Ovary (tissue), 3 donors: ENCODE measurements at regions not wholly inside any gene's neighbourhood (a gene's known extent, or its start where the extent isn't known, plus 50 kb on each side); places are given as distances from the start of the nearest gene placed in this dataset.

Source experiments
- CTCF ChIP-seq, 3 donors: fragments of 450-650 bp in 2 of 3; fragments of 200-600 bp in 1 of 3; IDR thresholded peaks; one replicate each; pipeline versions ENCODE4 v1.5.1 to v1.8.0; 2016 to 2022; ENCODE audit warnings: antibody characterized with exemption in 3 of 3, mild to moderate bottlenecking in 1 of 3
- POLR2A ChIP-seq: fragments of 450-650 bp; IDR thresholded peaks from one replicate; pipeline ENCODE4 v1.6.1; 2017; ENCODE audit warnings: antibody characterized with exemption, mild to moderate bottlenecking, moderate library complexity
- donor health status: DM: no; HTN: no; CAD: no.

DNA sequence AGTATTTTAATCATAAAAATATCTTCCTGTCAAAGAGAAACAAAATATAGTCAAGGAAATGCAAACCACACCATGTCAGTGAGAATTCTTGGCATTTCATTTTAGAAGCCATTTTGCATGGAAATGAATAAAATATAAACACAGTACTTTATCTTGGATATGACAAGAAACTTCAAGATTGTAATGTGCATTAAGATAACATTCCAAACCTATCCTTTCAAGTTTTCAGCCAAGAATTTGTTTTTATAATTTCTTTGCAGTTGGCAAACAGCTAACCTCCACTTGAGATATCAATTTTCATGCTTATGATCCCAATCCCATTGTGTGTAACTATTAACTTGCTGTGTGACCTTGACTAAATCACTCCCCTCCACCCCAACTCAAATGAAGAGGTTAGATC is 59.3 kb upstream of the WT1 start:
- TF ChIP-seq CTCF (IDR thresholded peaks at IDR 0.05) (no peak), POLR2A (no peak)
